ENCODE measurements at regions not wholly inside any gene's neighbourhood (a gene's known extent, or its start where the extent isn't known, plus 50 kb on each side); places are given as distances from the start of the nearest gene placed in this dataset.

DNA sequence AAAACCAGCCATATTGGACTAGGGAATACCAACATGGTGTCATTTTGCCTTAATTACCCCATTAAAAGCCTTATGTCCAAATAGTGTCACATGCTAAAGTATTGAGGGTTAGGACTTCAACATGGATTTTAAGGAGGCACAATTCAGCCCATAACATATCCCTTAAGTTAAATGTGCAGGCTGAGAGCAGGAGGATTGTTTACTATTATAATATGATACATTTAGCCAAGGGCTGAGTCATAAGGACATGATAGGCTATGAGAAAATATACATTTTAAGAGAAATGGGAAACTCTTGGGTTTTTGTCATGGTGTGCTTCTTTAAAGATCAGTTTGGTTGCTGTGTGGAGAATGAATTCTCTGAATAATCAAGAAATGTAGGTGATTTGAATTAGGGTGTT, 136.8 kb downstream of the RDH14 start:
- DNase-seq (ENCODE audit: low spot score), result no peak

DNA sequence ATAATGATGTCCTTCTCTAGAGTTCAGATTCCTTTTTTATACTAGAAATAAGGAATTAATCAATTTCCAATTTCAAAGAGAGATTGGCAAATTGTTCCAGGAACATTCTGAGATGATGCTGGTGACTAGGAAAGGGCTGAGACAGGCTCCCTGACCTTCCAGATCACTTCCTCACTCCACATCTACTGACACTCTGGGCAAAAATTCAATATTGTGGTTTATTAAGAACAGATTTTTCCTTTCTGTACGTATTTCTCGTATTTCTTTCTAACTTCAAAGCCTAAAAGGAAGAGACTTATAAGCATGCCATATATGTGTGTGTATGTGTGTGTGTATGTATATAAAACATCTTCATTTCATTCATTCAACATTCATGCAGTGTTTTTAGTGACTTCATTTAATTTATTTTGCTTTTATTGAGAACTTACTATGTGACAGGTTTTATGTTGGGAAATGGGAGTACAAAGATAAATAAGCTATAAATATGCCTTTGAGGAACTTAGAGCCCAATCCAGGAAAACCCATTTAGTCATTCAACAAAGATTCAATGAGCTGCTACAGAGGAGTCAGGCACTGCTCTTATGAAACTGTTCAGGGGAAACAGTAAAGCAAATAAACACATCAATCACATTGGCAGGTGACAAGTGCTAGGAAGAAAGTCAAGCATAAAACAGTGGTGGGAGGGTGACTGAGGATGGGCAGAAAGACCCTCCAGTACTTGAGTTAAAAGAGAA, 137.9 kb downstream of the RDH14 start:
- no peak for DNase-seq (ENCODE audit: low spot score)

- peak; percentile 33 for DNase-seq (ENCODE audit: low spot score)
Observed at GRCh38 chr2:18413676-18414396, 146.6 kb downstream of the RDH14 start.

- peak; percentile 11 for DNase-seq (ENCODE audit: low spot score)
Observed at GRCh38 chr2:18412980-18413675, 147.3 kb downstream of the RDH14 start.

DNA sequence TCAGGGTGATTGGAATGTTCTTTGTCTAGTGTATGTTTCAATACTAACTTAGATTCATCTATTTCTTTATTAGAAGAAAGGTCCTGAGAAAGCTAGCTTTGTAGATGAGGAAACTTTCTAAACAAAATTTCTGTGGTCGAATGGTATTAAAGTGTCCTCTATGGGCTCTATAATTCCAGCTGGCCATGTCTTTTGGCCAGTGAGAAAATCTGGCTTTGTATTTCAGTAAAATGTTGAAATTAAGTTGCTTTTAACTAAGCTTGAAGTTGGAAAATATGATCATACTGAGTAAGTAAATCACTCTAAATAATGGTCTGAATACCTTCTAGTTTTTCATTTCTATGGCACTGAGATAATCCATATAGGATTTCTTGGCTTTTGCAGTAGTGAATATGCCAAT, 148.8 kb downstream of the RDH14 start:
- DNase-seq (ENCODE audit: low spot score), result no peak

GRCh38 chr2:18410543-18410942, 149.9 kb downstream of the RDH14 start:
- DNase-seq (ENCODE audit: low spot score), result no peak

GRCh38 chr2:18408638-18409037, 151.8 kb downstream of the RDH14 start:
- DNase-seq (ENCODE audit: low spot score), result no peak

- DNase-seq (ENCODE audit: low spot score), result no peak
Observed at GRCh38 chr2:18406219-18406618, 154.2 kb downstream of the RDH14 start.

GRCh38 chr2:18404708-18405107, 155.7 kb downstream of the RDH14 start:
- DNase-seq (ENCODE audit: low spot score), result no peak

- DNase-seq (ENCODE audit: low spot score), result no peak
Observed at GRCh38 chr2:18403921-18404522, 156.4 kb downstream of the RDH14 start.

GRCh38 chr2:18402831-18403230, 157.6 kb downstream of the RDH14 start:
- no peak for DNase-seq (ENCODE audit: low spot score)

DNA sequence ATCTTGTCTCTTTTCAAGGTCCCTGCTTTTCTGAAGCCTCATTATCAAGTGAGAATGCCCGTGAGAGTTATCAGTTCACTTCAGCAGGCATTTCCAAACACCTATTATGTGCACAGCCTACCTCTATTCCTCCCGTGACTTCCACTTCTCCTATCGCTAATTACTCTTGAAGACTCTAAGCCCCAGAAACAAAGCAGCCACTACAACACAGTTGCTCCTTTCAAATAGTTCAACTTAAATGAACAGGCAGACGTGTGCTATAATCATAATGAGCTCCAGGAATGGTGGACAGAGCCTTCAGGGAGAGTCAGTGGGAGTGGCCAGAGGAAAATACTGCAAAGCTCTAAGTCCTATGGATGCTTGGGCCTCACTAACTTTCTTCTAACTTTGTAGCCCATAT, 159.0 kb downstream of the RDH14 start:
- no peak for DNase-seq (ENCODE audit: low spot score)

DNA sequence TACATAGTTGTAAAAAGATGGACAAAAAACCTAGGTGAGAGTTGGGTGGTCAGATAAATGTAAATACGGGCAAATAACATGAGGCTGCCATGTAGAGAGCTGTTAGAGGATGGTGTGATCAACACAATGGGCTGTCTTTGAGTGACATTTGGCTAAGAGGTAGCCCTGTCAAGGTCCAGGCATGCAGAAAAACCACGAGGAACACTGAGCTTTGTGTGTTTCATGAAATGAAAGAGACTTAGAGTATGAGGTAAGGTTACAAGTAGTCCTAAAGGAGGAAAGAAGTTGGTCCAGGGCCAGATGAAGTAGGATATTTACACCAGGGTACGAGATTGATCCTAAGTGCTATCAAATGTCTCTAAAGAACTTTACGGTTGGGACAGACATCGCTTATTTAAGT, 160.9 kb downstream of the RDH14 start:
- DNase-seq (ENCODE audit: low spot score), result no peak

DNA sequence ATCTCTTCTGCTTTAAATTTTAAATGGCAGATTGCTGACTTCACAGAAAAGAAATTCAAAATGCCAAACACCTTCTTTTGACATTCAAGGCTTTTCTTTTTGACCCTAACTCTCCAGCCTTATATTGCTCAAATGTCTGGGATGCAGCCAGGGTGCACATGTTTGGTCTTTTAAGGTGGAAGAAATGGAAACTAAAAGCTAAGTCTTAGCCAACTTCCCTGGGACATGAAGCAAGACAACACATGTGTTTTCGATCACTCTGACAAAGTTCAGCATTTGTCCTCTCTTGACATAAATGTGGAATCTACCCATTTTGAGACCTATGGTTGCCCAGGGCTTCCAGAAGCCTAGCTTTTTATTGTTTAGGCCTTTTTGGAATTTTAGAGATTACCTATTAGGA, 161.6 kb downstream of the RDH14 start:
- DNase-seq (ENCODE audit: low spot score), result no peak

DNA sequence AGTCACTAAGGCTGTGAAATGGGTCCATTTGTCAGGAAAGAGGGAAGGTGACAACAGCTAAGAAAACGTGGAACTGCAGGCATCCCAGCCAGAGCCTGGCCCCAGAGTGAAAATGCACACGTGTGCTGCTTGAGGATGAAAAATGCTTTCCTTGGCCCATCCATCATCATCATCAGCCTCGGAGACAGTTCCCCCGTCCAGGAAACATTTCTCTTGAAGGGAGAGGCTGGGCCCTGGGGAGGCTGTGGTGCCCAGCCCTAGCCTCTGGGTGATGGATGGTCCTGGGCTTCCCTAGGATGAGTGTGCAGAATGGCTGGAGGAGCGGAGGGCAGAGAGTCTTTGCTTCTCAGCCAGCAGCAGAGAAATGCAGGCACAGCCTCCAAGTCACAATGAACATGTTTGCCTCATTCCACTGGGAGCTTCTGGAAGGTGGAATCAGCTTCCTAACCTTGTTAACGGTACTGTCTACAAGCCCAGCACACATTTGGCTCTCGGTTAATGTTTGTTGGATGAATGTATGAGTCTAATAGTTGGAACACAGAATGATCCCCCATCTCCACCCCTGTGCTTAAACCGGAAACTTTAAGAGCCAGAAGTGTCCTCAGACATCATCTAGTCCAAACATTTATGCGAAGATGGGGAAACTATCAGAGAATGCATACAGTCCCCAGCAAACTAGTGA, 164.0 kb downstream of the RDH14 start:
- DNase-seq (ENCODE audit: low spot score), result no peak

DNA sequence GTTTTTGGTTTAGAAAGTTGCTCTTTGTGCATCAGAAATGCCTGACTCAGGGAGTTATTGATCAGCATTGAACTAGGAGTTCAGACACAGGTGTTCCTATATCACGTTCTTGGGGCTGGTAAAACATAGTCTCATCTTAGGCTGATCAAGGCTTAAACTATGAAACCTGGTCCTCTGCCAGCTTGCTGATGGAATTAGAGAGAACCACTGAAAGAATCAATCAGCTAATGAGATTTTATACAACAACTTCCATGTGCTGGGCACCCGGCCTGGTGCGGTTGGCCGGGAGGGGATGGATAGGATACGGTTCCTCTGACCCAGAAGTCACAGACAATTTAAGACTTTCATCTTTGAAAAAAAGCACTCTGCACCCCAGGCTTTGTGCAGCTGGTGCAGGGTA, 164.9 kb downstream of the RDH14 start:
- DNase-seq (ENCODE audit: low spot score), result no peak

DNA sequence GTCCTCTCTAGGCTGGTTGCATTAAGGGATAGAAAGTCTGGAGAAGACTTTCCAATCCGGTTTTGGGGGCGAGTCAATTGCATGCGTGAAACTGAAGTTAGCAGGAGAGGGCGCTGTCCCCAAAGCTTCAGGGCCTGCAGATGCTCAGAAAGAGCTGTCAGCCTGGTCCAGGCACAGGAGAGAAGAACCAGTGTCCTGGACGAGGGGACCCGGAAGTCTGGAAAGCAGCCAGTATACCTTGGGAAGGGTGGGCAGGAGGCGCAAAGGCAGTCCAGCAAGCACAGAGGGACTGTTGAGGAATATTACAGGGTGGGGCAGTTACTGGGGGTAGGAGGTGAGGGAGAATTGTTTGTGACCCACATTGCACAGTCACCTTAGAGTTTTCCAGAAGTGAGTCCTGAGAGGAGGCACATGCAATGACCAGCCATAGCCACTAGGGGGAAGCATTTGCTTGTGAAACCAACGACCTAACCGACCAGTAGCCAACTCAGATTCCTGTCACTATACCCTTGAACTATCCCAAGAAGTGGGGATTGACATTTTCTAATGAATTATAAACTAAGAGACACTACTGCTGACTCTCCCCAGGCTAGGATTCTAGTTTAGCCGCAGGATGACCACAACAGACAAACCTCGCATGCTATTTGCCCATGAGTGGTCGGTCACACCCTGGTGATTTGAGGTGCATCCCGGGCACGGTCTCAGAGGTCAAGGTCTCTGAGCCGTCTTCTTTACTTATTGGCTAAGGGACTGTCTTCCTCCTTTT, 172.8 kb downstream of the RDH14 start:
- DNase-seq (ENCODE audit: low spot score), result peak; percentile 58

DNA sequence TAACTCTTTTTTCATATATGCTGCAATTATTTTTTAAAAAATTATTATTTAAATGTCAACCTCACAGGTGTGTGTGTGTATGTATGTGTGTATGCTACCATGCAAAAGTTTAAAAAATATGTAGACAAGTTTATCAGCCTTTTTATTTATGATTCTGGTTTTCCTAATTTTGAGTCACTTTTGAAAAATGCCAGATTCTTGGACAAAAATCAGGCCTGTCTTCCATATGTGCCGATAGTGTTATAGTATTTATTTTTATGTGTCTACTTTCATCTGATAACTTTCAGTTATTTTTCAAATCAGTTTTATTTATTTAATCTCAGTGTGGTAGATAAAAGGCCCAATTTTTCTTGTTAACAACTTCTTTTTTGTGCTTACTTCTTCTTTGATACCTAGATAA, 176.2 kb downstream of the RDH14 start:
- no peak for DNase-seq (ENCODE audit: low spot score)

DNA sequence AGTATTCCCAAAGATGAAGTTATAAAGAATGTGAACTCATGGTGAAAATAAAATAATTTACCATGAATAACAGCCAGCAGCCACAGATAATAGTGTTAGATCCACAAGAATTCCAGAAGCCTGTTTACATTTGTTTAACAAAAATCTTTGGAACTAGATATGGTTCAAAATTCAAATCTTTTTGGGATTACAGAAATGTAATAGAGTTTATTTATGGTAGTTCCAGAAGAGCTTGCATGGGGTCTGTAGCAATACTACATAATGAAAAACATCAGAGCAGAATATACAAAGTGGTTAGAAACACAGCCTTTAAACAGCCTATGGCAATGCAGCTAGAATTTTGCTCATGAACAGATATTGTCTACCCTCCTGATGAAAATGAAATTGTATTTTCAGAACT, 179.1 kb downstream of the RDH14 start:
- no peak for DNase-seq (ENCODE audit: low spot score)

DNA sequence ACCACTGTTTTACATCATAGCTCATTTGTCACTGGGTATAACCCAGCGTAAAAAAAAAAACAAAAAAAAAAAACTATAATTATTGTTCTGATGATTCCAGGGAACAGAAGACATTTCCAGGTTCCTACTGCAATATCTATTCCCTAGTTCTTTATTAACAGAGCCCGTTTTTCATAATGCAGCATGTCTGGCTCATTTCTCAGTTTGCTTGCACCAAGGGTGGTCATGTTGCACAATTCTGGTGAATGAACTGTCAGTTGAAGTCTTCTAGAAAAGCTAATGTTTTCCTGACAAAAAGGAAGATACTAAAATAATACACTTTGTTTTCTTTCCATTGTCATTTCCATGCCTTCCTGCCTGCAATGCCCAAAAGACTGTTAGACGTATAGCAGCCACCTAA, 180.1 kb downstream of the RDH14 start:
- DNase-seq (ENCODE audit: low spot score), result no peak

DNA sequence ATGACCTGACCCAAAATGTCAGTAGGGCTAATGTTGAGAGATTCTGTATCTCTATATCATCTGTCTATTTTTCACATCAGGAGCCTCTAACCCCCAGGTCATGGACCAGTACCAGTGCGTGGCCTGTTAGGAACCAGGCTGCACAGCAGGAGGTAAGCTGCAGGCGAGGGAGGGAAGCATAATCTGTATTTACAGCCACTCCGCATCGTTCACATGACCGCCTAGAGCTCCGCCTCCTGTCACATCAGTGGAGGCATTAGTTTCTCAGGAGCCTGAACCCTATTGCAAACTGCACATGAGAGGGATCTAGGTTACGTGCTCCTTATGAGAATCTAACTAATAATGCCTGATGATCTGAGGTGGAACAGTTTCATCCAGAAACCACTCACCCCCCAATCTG, 180.6 kb downstream of the RDH14 start:
- DNase-seq (ENCODE audit: low spot score), result no peak
